ENCODE measurements at regions not wholly inside any gene's neighbourhood (a gene's known extent, or its start where the extent isn't known, plus 50 kb on each side); places are given as distances from the start of the nearest gene placed in this dataset.

- TF ChIP-seq CTCF (IDR thresholded peaks at IDR 0.05), result no peak
- DNase-seq (no peak), ATAC-seq (no peak)
- Histone ChIP-seq H3K4me3 (no peak overlapping the region), H3K9me3 (no peaks in the 10 kb centered on the region), H3K27me3 (ENCODE audit: insufficient read depth in 3 of 3, low read length in 2 of 3) (no peaks in the 10 kb centered on the region), H3K36me3 (ENCODE audit: insufficient read depth in 1 of 2, low read depth in 1 of 2) (no peaks in the 10 kb centered on the region), H3K27ac (no peak overlapping the region), H3K4me1 (no peaks in the 10 kb centered on the region)
- 83 to 89% (median 87%) methylated on average over 3 of the region's 3 CpGs for WGBS, 3 donors
- intact Hi-C loops (cut with DNase I), result no loop called here
These were observed 329.1 kb upstream of the MAD2L1 start for GRCh38 chr4:120395746-120396145.

GRCh38 chr4:120355881-120356280 is 289.2 kb upstream of the MAD2L1 start:
- H3K36me3 ChIP-seq (ENCODE audit: insufficient read depth in 1 of 2, low read depth in 1 of 2), result no peaks in the 10 kb centered on the region
- no peak for TF ChIP-seq CTCF (IDR thresholded peaks at IDR 0.05)
- ATAC-seq (no peak), DNase-seq (no peak)
- no peak overlapping the region for H3K4me3 ChIP-seq
- intact Hi-C loops (cut with DNase I), result no loop called here
- H3K27me3 ChIP-seq (ENCODE audit: insufficient read depth in 3 of 3, low read length in 2 of 3), result no peaks in the 10 kb centered on the region
- no peaks in the 10 kb centered on the region for H3K4me1 ChIP-seq
- H3K27ac ChIP-seq, result no peak overlapping the region
- H3K9me3 ChIP-seq, result no peaks in the 10 kb centered on the region

- H3K27ac ChIP-seq, result no peak overlapping the region
- WGBS, 3 donors, result 33 to 39% (median 34%) methylated on average over 1 of the region's 1 CpG
- no peaks in the 10 kb centered on the region for H3K27me3 ChIP-seq (ENCODE audit: insufficient read depth in 3 of 3, low read length in 2 of 3)
- intact Hi-C loops (cut with DNase I), result no loop called here
- DNase-seq (no peak), ATAC-seq (no peak)
- H3K36me3 ChIP-seq (ENCODE audit: insufficient read depth in 1 of 2, low read depth in 1 of 2), result no peaks in the 10 kb centered on the region
- H3K4me1 ChIP-seq, result no peaks in the 10 kb centered on the region
- TF ChIP-seq CTCF (IDR thresholded peaks at IDR 0.05), result no peak
- no peaks in the 10 kb centered on the region for H3K9me3 ChIP-seq
- H3K4me3 ChIP-seq, result no peak overlapping the region
These were observed 287.7 kb upstream of the MAD2L1 start for GRCh38 chr4:120354381-120354780.

- TF ChIP-seq CTCF (IDR thresholded peaks at IDR 0.05), result no peak
- 84 to 87% (median 86%) methylated on average over 6 of the region's 6 CpGs for WGBS, 3 donors
- ATAC-seq (no peak), DNase-seq (no peak)
- Histone ChIP-seq H3K9me3 (no peaks in the 10 kb centered on the region), H3K4me1 (no peaks in the 10 kb centered on the region), H3K27me3 (ENCODE audit: insufficient read depth in 3 of 3, low read length in 2 of 3) (no peaks in the 10 kb centered on the region), H3K4me3 (no peak overlapping the region), H3K27ac (no peak overlapping the region), H3K36me3 (ENCODE audit: insufficient read depth in 1 of 2, low read depth in 1 of 2) (no peaks in the 10 kb centered on the region)
- intact Hi-C loops (cut with DNase I), result no loop called here
These were observed 286.6 kb upstream of the MAD2L1 start for GRCh38 chr4:120353235-120353634.

GRCh38 chr4:120352739-120353138 is 286.1 kb upstream of the MAD2L1 start:
- WGBS, 3 donors, result 88 to 96% (median 94%) methylated on average over 1 of the region's 1 CpG
- no peak for ATAC-seq
- Histone ChIP-seq H3K36me3 (ENCODE audit: insufficient read depth in 1 of 2, low read depth in 1 of 2) (no peaks in the 10 kb centered on the region), H3K9me3 (no peaks in the 10 kb centered on the region), H3K4me1 (no peaks in the 10 kb centered on the region), H3K4me3 (no peak overlapping the region), H3K27ac (no peak overlapping the region), H3K27me3 (ENCODE audit: insufficient read depth in 3 of 3, low read length in 2 of 3) (no peaks in the 10 kb centered on the region)
- no peak for TF ChIP-seq CTCF (IDR thresholded peaks at IDR 0.05)
- DNase-seq, result no peak
- intact Hi-C loops (cut with DNase I), result no loop called here
